Astrocyte of the hippocampus (primary cell): ENCODE measurements at regions not wholly inside any gene's neighbourhood (a gene's known extent, or its start where the extent isn't known, plus 50 kb on each side); places are given as distances from the start of the nearest gene placed in this dataset.

Experiments
- DNase-seq: peaks from one replicate; pipeline ENCODE4 v3.0.0; 2011; ENCODE audit warnings: low read depth, low spot score

GRCh38 chr3:22474706-22475445, 723.9 kb upstream of the ZNF385D start:
- peak; percentile 61 for DNase-seq

DNA sequence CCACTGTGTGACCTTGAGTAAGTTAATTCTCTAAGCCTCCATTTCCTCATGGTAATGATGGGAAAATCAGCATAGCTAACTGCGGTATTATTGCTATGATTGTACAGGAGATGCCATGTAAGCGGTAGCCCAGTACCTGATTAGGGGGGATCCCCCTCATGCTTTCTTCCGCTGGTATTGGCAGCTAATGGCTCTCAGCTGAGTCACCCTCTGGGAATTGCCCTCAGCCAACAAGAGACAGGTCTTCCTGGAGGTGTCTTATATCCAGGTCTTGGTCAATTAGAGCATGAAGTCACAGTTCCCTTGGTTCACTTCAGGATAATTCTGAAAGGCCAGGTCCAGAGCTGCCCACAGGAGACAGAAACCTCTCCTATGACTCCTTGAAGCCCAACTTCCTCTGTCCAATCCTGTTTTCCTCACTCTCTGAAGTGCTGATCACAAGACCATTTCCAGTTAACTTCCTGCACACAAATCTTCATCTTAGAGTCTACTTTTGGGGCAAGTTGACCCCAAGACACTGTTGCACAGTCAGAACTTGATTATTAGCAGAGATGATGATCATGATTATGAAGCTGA, 724.7 kb upstream of the ZNF385D start:
- DNase-seq, result peak; percentile 19

- no peak for DNase-seq
Measured at GRCh38 chr3:22476976-22477375, 726.0 kb upstream of the ZNF385D start.

GRCh38 chr3:22485954-22486353, 717.2 kb upstream of the UBE2E2 start:
- DNase-seq, result no peak

- DNase-seq, result no peak
Measured at GRCh38 chr3:22490747-22491146, 712.4 kb upstream of the UBE2E2 start.

DNA sequence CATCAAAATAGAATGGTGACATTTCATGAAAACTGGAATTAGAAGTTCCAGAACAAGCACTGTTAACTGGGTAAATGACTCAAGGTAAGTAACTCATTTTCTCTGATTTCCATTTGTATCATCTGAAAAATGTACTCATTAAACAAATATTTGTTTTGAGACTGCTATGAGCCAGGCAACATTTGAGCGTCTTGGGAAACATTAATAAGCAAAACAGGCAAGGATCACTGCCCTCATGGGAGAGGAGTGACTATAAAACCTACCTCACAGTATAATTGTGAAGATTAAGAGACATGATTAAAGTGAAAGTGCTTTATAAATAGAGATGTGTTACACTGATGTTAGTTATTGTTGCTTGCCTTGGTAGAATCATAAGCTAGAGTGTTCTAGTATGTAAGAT, 711.8 kb upstream of the UBE2E2 start:
- no peak for DNase-seq

GRCh38 chr3:22492342-22492741, 710.8 kb upstream of the UBE2E2 start:
- DNase-seq, result no peak

- no peak for DNase-seq
Measured at GRCh38 chr3:22495241-22495640, 707.9 kb upstream of the UBE2E2 start.

DNA sequence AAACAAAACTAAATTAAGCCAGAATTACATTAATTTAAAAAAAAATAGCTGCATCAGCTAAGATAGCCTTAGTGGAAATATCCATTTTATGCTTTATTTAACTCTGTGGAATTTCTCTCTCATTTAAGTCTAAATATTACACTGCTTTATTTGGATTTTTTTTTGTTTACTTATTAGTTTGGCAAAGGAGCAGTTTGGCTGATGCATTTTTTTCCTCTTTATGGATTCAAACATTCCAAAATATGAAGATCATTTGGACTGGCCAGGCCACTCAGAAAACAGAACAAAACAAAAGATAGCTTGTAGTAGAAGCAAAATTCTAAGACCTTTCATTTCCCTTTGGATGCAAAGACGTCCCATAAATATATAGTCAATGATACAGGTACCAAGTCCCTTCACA, 707.3 kb upstream of the UBE2E2 start:
- DNase-seq, result no peak

GRCh38 chr3:22496641-22497040, 706.5 kb upstream of the UBE2E2 start:
- DNase-seq, result no peak

- no peak for DNase-seq
Measured at GRCh38 chr3:22506871-22507270, 696.3 kb upstream of the UBE2E2 start.

- DNase-seq, result no peak
Measured at GRCh38 chr3:22507709-22508108, 695.4 kb upstream of the UBE2E2 start.

DNA sequence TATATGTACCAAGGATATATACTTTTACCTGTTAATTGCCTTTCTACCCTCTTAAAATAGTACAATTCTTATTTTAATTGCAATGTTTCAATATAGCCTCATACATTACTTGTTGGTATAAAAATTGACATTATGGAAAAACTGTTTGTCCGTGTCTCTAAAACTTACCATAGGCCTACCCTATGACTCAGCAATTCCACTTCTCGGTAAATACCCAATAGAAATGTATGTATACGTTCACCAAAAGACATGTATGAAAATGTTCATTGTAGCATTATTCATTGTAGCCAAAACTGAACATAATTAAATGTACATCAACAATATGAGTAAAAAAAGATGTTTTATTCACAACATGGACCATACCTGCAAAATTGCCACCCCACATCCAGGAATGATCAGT, 679.2 kb upstream of the UBE2E2 start:
- DNase-seq, result no peak

DNA sequence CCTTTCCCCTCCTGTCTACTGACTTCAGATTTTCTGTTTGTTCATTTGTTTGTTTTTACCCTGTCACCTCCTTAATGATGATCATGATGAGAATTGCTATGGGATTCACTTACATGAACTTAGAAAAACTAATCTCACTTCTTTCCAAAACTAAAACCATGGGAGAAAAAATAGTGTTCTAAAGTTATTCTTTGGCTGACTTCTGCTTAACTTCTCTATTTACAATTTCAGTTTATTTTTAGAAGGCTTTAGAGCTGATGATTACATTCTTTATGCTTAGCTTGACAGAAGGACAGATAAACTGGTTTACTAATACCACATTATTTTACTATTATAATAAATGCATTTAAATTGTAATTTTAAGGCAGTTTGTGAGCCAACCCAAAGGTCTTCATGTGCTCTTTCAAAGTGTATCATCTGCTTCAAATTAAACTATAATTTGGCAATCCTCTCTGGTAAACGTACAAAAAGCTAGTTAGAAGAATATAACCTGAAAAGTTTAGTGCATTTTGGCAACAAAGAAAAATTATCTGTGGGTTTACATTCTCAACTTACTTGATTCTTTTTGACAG, 676.8 kb upstream of the UBE2E2 start:
- no peak for DNase-seq

GRCh38 chr3:22536541-22536940, 666.6 kb upstream of the UBE2E2 start:
- DNase-seq, result no peak

DNA sequence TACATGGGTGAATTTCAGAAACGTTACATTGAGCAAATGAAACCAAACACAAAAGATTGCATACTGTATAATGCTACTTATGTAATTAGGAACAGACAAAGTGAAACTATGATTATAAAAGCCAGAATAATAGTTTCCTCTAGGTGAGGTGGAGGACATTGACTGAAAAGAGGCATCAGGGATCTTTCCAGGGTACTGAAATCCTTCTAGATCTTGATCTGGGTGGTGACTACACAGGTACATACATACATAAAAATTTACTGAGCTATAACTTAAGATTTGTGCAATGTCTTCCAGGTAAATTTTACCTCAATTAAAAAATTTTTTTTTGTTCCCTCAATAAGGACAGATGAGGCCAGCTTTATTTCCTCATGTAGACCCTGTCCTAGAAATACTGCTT, 665.6 kb upstream of the UBE2E2 start:
- DNase-seq, result no peak

GRCh38 chr3:22542311-22542710, 660.8 kb upstream of the UBE2E2 start:
- no peak for DNase-seq

DNA sequence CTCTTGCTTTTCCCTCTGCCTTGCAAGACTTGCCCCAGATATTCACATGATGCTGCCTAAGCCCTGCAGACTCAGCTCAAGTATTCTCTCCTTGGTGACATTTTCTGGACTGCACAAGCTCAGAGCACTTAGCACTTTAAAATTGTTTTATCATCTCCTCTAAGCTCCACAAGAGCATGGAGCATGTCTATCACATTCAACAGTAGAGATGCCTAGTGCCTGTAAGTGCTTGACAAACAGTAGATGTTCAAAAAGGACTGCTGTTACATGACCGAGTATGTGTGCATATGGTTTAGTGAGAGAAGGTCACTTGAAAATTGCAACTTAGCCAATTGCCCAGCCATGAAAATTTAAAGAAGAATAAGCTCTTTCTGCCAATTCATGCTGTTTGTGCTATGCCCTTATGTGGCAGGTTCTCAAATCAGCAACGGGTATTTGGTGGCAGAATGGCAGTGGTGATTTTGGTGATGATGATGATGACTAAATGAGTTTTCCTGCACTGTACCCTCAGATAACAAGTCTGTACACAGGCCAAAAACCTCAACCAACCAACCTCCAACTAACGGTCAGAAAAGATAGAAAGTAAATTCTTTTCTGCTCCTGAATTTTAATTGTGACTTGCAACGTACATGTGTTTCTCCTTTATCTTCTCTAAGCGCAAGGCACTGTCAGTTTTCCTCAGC, 647.2 kb upstream of the UBE2E2 start:
- no peak for DNase-seq

DNA sequence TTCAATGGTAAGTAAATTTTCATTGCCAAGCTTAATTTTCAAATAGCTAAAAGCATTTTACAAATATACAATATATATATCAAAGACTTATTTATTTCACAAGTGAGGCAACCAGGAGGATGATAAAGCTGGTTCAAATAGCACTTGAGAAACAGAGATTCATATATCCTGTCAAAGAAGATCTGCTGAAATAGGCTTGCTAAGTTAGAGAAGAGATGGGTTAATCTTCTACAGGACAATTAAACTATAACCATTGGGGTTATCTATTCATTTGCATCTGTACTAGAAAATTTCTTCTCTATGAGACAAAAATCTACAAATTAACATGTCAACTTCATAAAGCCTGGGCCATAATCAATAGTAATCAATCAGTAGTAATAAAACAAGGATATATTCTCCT, 637.7 kb upstream of the UBE2E2 start:
- no peak for DNase-seq

DNA sequence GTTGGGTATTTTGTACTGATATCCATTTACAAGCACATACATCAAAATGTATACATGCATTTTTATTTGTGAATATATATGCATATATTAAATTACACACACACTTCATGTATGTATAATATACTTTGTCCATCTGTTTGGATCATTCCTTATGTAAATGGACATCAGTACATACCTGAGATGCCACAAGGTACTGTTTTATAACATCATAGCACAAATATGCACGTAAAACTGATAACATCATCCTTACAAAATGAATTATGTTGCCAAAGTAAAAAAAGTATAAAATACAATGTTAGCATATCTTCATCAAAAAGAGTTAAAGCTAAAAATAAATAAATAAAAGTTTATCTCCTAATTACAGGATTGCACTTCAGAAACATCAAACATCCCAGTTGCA, 634.8 kb upstream of the UBE2E2 start:
- DNase-seq, result no peak

GRCh38 chr3:22569570-22569969, 633.6 kb upstream of the UBE2E2 start:
- no peak for DNase-seq

- DNase-seq, result no peak
Measured at GRCh38 chr3:22581007-22581406, 622.1 kb upstream of the UBE2E2 start.

DNA sequence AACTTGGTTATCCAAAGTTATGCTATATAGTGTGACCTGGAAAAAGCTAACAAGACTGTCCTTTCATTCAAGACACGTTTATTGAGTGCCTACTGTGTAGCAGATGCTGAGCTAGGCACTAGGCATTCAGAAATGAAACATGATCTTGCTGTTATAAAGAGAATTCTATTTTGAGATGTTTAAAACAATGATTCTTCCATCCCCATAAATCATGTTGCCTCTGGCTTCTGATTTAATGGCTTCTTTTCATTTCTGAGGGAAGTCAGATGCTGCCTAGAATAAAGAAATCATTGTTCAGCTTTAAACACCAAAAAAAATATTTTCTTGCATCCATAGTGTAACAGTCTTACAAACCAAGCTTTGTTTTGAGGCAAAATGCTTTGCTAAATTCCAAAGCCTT, 620.9 kb upstream of the UBE2E2 start:
- no peak for DNase-seq
